Endodermal cell (in vitro differentiated cells): ENCODE measurements at regions not wholly inside any gene's neighbourhood (a gene's known extent, or its start where the extent isn't known, plus 50 kb on each side); places are given as distances from the start of the nearest gene placed in this dataset.

Experiments
- DNase-seq: peaks from one replicate; pipeline ENCODE4 v3.0.0-alpha.2; 2017
- H3K27ac ChIP-seq: 2 replicates; pipeline ENCODE4 v1.5.1; 2013; ENCODE audit warnings: mild to moderate bottlenecking, low read depth, low read length, moderate library complexity
- H3K27me3 ChIP-seq: 2 replicates; pipeline ENCODE4 v1.6.1; 2013; ENCODE audit warnings: mild to moderate bottlenecking, low read length, moderate library complexity; ENCODE audit not compliant: insufficient read depth, control insufficient read depth, poor library complexity, severe bottlenecking
- H3K36me3 ChIP-seq: 2 replicates; pipeline ENCODE4 v1.7.0; 2013; ENCODE audit warnings: mild to moderate bottlenecking, low read length, moderate library complexity; ENCODE audit not compliant: control insufficient read depth, insufficient read depth
- H3K4me1 ChIP-seq: one replicate; pipeline ENCODE4 v1.7.0; 2013; ENCODE audit warnings: low read length; ENCODE audit not compliant: control insufficient read depth, insufficient read depth
- H3K4me3 ChIP-seq: 2 replicates; pipeline ENCODE4 v1.5.1; 2013; ENCODE audit warnings: mild to moderate bottlenecking, low read length, moderate library complexity
- H3K9ac ChIP-seq: 2 replicates; pipeline ENCODE4 v1.6.1; 2013; ENCODE audit warnings: mild to moderate bottlenecking, low read length, moderate library complexity; ENCODE audit not compliant: poor library complexity, severe bottlenecking; ENCODE audit errors: extremely low read depth
- H3K9me3 ChIP-seq: 2 replicates; pipeline ENCODE4 v1.6.1; 2013; ENCODE audit warnings: mild to moderate bottlenecking, low read length, moderate library complexity; ENCODE audit not compliant: control insufficient read depth
- H3K27ac Mint-ChIP-seq: 2 replicates; pipeline ENCODE4 v1.8.0; 2020; ENCODE audit warnings: mixed read lengths
- H3K27me3 Mint-ChIP-seq: 2 replicates; pipeline ENCODE4 v1.8.0; 2021; ENCODE audit warnings: mild to moderate bottlenecking, mixed read lengths; ENCODE audit not compliant: insufficient read depth
- H3K36me3 Mint-ChIP-seq: 2 replicates; pipeline ENCODE4 v1.8.0; 2020; ENCODE audit warnings: low read depth, mixed read lengths
- H3K4me1 Mint-ChIP-seq: 2 replicates; pipeline ENCODE4 v1.8.0; 2020; ENCODE audit warnings: mixed read lengths
- H3K4me3 Mint-ChIP-seq: 2 replicates; pipeline ENCODE4 v1.8.0; 2020; ENCODE audit warnings: mild to moderate bottlenecking, moderate library complexity, mixed read lengths
- H3K9me3 Mint-ChIP-seq: 2 replicates; pipeline ENCODE4 v1.8.0; 2020; ENCODE audit warnings: mild to moderate bottlenecking, mixed read lengths
- WGBS, 2 experiments: methylation state at CpG; one replicate each; pipeline versions ENCODE4 v1.1.5 to v1.1.7; 2013; ENCODE audit warnings: missing lambda C conversion rate in 2 of 2, mixed read lengths in 1 of 2; ENCODE audit not compliant: insufficient coverage in 1 of 2, insufficient read length in 1 of 2; 5-methylcytosine and 5-hydroxymethylcytosine counted together
- TF ChIP-seq, protein P1 (sequence below): fragments of 200-600 bp; sonication (generic); conservative IDR thresholded peaks from 2 replicates; pipeline ENCODE4 v1.5.0; 2021; ENCODE audit warnings: antibody characterized with exemption, mild to moderate bottlenecking

DNA sequence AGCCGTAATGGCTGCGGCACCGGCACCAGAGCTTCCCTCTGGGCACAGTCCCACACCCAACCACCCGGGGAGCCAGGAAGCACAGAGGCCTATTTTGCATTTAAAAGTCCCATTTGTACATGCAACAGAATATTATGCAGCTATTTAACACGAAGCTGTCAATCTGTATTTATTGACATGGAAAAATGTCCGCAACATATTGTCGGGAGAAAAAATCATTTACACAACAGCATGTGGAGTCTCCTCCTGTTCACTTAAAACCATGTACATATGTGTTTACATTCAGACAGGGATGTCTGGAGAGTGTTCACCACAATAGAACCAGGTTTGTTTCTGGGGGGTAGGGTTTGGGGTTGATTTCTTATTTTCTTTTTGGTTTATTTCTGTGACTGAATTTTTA lies 63.4 kb upstream of the GRIK3 start:
- no peaks in the 10 kb centered on the region for H3K9me3 Mint-ChIP-seq
- no peak overlapping the region for H3K27ac Mint-ChIP-seq
- no peak overlapping the region for H3K4me3 Mint-ChIP-seq
- peaks cover 7% of the 10 kb centered on the region for H3K27me3 Mint-ChIP-seq
- H3K4me1 Mint-ChIP-seq, result no peaks in the 10 kb centered on the region
- no peak for DNase-seq
- Histone ChIP-seq H3K27ac (no peak overlapping the region), H3K4me3 (no peak overlapping the region), H3K36me3 (no peaks in the 10 kb centered on the region), H3K9ac (no peak overlapping the region), H3K27me3 (peaks cover 12% of the 10 kb centered on the region), H3K4me1 (no peaks in the 10 kb centered on the region), H3K9me3 (no peaks in the 10 kb centered on the region)
- WGBS, 2 experiments, result 74 to 80% methylated on average over 7 of the region's 7 CpGs
- TF ChIP-seq, protein P1, sequence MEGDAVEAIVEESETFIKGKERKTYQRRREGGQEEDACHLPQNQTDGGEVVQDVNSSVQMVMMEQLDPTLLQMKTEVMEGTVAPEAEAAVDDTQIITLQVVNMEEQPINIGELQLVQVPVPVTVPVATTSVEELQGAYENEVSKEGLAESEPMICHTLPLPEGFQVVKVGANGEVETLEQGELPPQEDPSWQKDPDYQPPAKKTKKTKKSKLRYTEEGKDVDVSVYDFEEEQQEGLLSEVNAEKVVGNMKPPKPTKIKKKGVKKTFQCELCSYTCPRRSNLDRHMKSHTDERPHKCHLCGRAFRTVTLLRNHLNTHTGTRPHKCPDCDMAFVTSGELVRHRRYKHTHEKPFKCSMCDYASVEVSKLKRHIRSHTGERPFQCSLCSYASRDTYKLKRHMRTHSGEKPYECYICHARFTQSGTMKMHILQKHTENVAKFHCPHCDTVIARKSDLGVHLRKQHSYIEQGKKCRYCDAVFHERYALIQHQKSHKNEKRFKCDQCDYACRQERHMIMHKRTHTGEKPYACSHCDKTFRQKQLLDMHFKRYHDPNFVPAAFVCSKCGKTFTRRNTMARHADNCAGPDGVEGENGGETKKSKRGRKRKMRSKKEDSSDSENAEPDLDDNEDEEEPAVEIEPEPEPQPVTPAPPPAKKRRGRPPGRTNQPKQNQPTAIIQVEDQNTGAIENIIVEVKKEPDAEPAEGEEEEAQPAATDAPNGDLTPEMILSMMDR, result no peak
- H3K36me3 Mint-ChIP-seq, result no peaks in the 10 kb centered on the region

GRCh38 chr1:37098237-37098636 lies 63.9 kb upstream of the GRIK3 start:
- Mint-ChIP-seq H3K27me3 (peaks cover 11% of the 10 kb centered on the region), H3K9me3 (no peaks in the 10 kb centered on the region), H3K36me3 (no peaks in the 10 kb centered on the region), H3K4me3 (no peak overlapping the region), H3K4me1 (no peaks in the 10 kb centered on the region), H3K27ac (no peak overlapping the region)
- Histone ChIP-seq H3K27me3 (peaks cover 17% of the 10 kb centered on the region), H3K4me3 (no peak overlapping the region), H3K4me1 (no peaks in the 10 kb centered on the region), H3K9ac (no peak overlapping the region), H3K9me3 (no peaks in the 10 kb centered on the region), H3K27ac (no peak overlapping the region), H3K36me3 (no peaks in the 10 kb centered on the region)
- TF ChIP-seq, protein P1, result no peak
- DNase-seq, result no peak

DNA sequence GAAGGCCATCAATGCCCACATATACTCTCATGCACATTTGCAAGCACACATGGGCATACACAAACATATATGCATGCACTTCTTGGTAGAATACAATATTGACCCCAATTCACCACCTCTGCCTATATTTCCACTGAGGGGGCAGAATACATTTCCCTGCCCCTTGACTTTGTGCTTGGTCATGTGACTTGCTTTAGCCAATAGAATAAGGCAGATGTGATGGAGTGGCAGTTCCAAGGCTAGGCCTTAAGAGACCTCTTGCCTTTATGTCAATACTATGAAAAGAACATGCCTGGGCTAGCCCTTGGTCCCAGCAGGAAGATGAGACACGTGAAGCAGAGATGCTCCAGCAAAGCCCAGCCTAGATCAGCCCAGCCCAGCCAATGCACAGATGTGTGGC lies 66.0 kb upstream of the GRIK3 start:
- no peak overlapping the region for H3K27ac Mint-ChIP-seq
- H3K9me3 Mint-ChIP-seq, result no peaks in the 10 kb centered on the region
- 65% methylated on average over 1 of the region's 1 CpG; no CpG with 5 or more reads in 1 of the 2 experiments for WGBS, 2 experiments
- H3K4me3 Mint-ChIP-seq, result no peak overlapping the region
- no peaks in the 10 kb centered on the region for H3K4me1 ChIP-seq
- no peaks in the 10 kb centered on the region for H3K9me3 ChIP-seq
- no peak for DNase-seq
- no peaks in the 10 kb centered on the region for H3K36me3 Mint-ChIP-seq
- no peaks in the 10 kb centered on the region for H3K4me1 Mint-ChIP-seq
- no peaks in the 10 kb centered on the region for H3K36me3 ChIP-seq
- H3K4me3 ChIP-seq, result no peak overlapping the region
- H3K9ac ChIP-seq, result no peak overlapping the region
- TF ChIP-seq, protein P1, result no peak
- H3K27me3 ChIP-seq, result peaks cover 35% of the 10 kb centered on the region
- no peak overlapping the region for H3K27ac ChIP-seq
- H3K27me3 Mint-ChIP-seq, result peaks cover 14% of the 10 kb centered on the region
